ENCODE measurements at regions not wholly inside any gene's neighbourhood (a gene's known extent, or its start where the extent isn't known, plus 50 kb on each side); places are given as distances from the start of the nearest gene placed in this dataset.

- TF ChIP-seq CTCF (IDR thresholded peaks at IDR 0.05) (no peak), POLR2AphosphoS5 (IDR thresholded peaks at IDR 0.05) (no peak), POLR2A (IDR thresholded peaks at IDR 0.05) (no peak)
Observed at GRCh38 chr4:11050766-11051165, 366.2 kb upstream of the CLNK start.

Measured in gastroesophageal sphincter (tissue), 3 donors.